Subcutaneous abdominal adipose tissue (tissue), 5 donors: ENCODE measurements at regions not wholly inside any gene's neighbourhood (a gene's known extent, or its start where the extent isn't known, plus 50 kb on each side); places are given as distances from the start of the nearest gene placed in this dataset.

ENCODE experiments used
- H3K27ac ChIP-seq: one replicate; pipeline ENCODE4 v1.7.0; 2013; ENCODE audit warnings: low read depth, mild to moderate bottlenecking, inconsistent platforms, low read length, moderate library complexity
- H3K27me3 ChIP-seq, 5 donors: one replicate each; pipeline ENCODE4 v1.7.0; 2013; ENCODE audit warnings: low read length in 5 of 5, inconsistent platforms in 1 of 5; ENCODE audit not compliant: control insufficient read depth in 5 of 5, insufficient read depth in 4 of 5
- H3K36me3 ChIP-seq, 5 donors: one replicate each; pipeline ENCODE4 v1.7.0; 2013; ENCODE audit warnings: low read length in 5 of 5; ENCODE audit not compliant: control insufficient read depth in 5 of 5, insufficient read depth in 5 of 5
- H3K4me1 ChIP-seq, 5 donors: one replicate each; pipeline ENCODE4 v1.7.0; 2013; ENCODE audit warnings: low read length in 5 of 5, mild to moderate bottlenecking in 3 of 5, moderate library complexity in 1 of 5; ENCODE audit not compliant: control insufficient read depth in 5 of 5, insufficient read depth in 5 of 5
- H3K4me3 ChIP-seq, 5 donors: one replicate each; pipeline ENCODE4 v1.7.0; 2013; ENCODE audit warnings: low read length in 5 of 5, low read depth in 1 of 5
- H3K9ac ChIP-seq, 5 donors: one replicate each; pipeline ENCODE4 v1.7.0; 2013; ENCODE audit warnings: low read length in 5 of 5, mild to moderate bottlenecking in 4 of 5, moderate library complexity in 3 of 5
- H3K9me3 ChIP-seq, 5 donors: one replicate each; pipeline ENCODE4 v1.7.0; 2013; ENCODE audit warnings: low read length in 5 of 5; ENCODE audit not compliant: control insufficient read depth in 5 of 5
- donor health status: healthy.
- donor health status: healthy.
- donor health status: healthy.
- donor health status: healthy.
- donor health status: healthy.

DNA sequence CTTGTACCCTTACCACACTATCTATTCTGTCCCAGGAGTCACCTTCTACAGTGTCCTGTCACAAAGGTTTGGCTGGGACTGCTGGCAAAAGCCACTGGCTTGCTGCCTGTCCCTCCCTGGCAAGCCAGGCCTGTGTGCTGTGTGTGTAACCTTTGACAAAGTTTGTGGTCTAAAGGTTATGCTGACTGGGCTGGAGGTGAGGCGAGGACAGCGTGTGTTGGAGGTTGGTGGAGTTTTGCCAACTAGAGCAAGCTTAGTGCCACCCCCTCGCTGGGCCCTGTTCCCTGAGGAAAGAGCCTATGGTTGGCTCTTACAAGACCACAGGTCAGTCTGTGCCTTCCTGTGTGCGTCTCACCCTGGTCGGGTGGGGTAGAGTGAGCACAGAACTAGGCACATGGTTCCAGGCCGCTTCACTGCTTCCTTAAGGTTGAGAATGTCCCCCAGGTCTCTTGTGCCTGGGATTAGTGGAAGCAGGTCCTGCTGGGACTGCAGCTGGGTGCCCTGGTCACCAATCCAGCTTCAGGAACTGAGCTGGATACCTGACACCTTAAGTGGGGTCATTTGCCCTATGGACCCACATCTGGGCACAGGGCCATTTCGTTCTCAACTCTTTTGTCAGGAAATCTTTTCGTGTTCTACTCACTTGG is 152.2 kb downstream of the GADD45G start:
- Histone ChIP-seq H3K9ac (peak overlapping the region in 1 of 5 donors; percentile 48), H3K36me3 (no peaks in the 10 kb centered on the region), H3K27me3 (no peaks in the 10 kb centered on the region), H3K4me1 (peaks cover 18 to 34% (median 26%) of the 10 kb centered on the region in 5 donors), H3K9me3 (no peaks in the 10 kb centered on the region), H3K27ac (peak overlapping the region; percentile 55), H3K4me3 (peak overlapping the region in 1 of 5 donors; percentile 20)

DNA sequence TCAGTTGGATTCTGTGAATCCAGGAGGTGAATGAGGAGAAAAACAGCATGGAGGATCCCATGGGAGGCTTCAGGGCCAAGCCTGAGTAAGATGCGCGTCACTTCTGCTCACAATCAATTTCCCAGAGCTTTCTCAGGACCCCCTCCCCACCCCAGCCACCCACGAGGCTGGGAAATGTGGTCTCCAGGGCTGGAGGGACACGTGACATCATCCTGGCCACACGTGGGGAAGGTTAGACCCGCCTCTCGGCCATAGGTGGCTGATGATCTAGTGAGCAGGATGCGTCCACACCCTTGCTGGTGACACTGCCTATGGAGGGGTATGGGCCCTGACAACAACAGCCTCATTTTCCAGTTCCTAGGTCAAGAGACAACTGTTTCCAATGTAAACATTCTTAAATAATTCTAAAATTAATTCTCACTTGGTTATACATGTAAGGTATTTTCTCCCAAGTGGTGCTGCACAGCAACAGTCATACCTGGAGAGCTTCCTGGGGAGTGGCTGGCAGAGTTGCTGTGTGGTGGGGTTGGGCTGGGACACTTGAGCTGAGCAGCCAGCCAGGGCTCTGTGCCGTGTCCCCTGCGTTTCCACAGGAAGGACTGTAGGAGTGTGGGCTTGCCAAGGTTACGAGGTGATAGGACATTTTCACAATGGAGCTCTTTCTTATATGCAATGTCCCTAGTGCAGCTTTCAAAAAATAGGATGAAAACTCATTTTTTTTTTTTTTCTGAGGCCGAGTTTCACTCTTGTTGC is 153.1 kb downstream of the GADD45G start:
- H3K4me3 ChIP-seq, result no peak overlapping the region
- H3K36me3 ChIP-seq, result no peaks in the 10 kb centered on the region
- H3K4me1 ChIP-seq, result peaks cover 18 to 34% (median 26%) of the 10 kb centered on the region in 5 donors
- peak overlapping the region; percentile 55 for H3K27ac ChIP-seq
- no peaks in the 10 kb centered on the region for H3K27me3 ChIP-seq
- H3K9me3 ChIP-seq, result no peaks in the 10 kb centered on the region
- no peak overlapping the region for H3K9ac ChIP-seq

DNA sequence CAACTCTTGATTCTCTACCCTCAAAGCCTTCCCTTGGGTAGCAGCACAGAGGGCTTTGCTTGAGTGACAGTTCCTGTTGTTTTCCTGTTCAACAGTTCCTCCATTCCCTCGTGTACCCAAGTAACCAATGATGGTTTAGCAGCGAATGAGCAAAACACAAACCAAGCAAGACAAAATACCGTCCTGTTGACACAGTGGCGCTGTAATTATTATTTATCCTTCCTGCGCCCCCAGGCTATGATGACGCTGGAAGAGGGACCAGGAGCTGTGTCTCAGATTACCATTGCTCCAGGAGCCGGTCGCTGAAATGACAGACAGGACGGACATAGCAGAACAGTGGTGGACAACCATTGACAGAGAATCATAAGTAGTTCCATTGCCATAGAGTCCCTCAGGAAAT is 154.8 kb downstream of the GADD45G start:
- Histone ChIP-seq H3K36me3 (no peaks in the 10 kb centered on the region), H3K27me3 (no peaks in the 10 kb centered on the region), H3K4me3 (no peak overlapping the region), H3K4me1 (peaks cover 18 to 34% (median 26%) of the 10 kb centered on the region in 5 donors), H3K9me3 (no peaks in the 10 kb centered on the region), H3K9ac (no peak overlapping the region), H3K27ac (no peak overlapping the region)

DNA sequence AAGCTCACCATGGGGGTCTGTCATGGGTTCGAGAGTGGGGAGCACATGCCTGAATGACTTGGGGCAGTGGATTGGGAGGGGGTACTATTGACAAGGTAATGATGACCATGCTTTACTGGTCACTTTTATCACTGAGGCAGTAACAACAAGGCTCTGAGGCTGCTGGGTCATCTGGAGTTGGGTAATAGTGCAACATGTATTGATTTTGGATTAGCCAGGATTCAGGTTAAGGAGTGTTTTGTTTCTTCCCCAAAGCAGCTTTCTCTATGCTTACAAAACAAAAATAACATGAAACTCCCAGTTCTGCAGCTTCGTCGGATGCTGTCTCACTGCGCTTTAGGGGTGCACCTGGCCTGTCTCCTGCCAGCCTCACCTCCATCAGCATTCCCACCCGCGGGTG is 155.3 kb downstream of the GADD45G start:
- Histone ChIP-seq H3K9me3 (no peaks in the 10 kb centered on the region), H3K27ac (no peak overlapping the region), H3K36me3 (no peaks in the 10 kb centered on the region), H3K4me1 (peaks cover 18 to 34% (median 26%) of the 10 kb centered on the region in 5 donors), H3K4me3 (no peak overlapping the region), H3K9ac (no peak overlapping the region), H3K27me3 (no peaks in the 10 kb centered on the region)

DNA sequence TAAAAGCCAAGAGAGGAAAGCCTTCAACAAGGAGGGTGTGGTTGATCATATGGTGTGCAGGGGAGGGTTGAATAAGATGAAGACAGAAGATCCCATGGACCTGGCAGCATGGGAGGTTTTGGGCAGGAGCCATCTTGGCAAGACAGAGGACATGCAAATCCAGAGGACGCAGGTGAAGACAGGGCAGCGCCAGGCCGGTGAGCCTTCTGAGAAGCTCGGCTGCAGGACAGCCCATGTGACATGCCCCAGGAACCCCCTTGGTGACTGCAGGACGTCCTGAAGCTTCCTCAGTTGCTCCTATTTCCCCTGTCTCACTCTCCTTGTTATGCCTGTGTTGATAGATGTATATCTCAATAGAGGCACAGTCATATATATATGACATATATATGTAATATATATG is 159.4 kb downstream of the GADD45G start:
- H3K4me1 ChIP-seq, result peaks cover 0 to 14% (median 3%) of the 10 kb centered on the region in 5 donors
- H3K9ac ChIP-seq, result no peak overlapping the region
- no peaks in the 10 kb centered on the region for H3K36me3 ChIP-seq
- H3K4me3 ChIP-seq, result no peak overlapping the region
- H3K27ac ChIP-seq, result no peak overlapping the region
- no peaks in the 10 kb centered on the region for H3K27me3 ChIP-seq
- no peaks in the 10 kb centered on the region for H3K9me3 ChIP-seq

DNA sequence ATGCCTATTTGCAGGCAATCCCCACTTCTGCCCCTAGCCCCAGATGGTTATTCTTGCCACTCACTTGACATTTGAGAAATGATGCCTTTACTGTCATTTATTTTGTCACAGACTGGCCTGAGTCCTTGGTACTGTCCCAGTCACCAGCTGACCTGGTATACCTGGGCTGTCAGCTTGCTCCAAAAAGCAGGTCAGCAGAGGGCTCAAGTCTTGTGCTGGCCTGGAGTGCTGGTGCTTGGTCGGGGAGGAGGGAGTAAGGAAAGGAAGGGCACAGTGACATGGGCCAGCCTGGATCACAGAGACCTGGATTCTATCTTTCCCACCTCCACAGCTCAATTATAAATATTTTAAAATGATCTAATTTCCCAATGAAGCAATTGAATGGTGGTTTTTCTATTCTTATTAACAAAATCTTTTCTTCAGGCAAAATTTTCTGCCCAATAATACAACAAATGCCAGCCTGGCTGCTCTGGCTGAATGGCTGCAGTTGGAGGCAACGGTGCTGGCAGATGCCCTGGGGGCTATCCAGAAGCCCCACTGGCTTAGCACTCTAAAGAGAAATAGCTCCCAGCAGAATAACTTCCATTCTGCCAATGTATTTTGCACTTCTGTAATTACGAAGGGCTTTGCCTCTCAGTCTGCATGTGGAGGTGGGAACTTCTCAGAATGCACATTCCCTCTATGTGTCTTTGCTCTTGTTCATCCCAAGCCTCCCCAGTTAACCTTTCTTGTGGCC is 160.6 kb downstream of the GADD45G start:
- Histone ChIP-seq H3K36me3 (no peaks in the 10 kb centered on the region), H3K4me3 (no peak overlapping the region), H3K27ac (no peak overlapping the region), H3K9ac (no peak overlapping the region), H3K4me1 (peaks cover 1 to 15% (median 3%) of the 10 kb centered on the region in 5 donors), H3K9me3 (no peaks in the 10 kb centered on the region), H3K27me3 (no peaks in the 10 kb centered on the region)

DNA sequence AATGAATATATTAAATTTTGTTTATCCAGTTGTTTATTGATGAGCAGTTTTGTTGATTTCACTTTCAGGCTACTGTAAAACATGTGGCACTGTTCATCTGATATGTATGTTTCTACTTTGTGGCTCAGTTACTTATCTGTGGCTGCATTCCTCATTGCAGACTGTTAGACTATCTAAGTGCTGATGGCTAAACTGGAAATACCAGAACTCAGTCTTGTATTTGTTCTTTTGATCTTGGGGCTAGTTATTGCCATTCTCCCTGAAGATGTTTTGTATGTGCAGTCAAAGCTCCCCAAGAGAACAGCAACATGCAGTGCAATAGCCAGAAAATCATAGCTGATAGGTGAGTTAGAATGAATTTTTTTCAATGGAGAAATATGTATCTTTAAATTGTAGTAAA is 162.2 kb downstream of the GADD45G start:
- H3K9me3 ChIP-seq, result no peaks in the 10 kb centered on the region
- no peak overlapping the region for H3K4me3 ChIP-seq
- peaks cover 3 to 20% (median 7%) of the 10 kb centered on the region in 5 donors for H3K4me1 ChIP-seq
- no peak overlapping the region for H3K9ac ChIP-seq
- no peaks in the 10 kb centered on the region for H3K27me3 ChIP-seq
- no peaks in the 10 kb centered on the region for H3K36me3 ChIP-seq
- no peak overlapping the region for H3K27ac ChIP-seq

DNA sequence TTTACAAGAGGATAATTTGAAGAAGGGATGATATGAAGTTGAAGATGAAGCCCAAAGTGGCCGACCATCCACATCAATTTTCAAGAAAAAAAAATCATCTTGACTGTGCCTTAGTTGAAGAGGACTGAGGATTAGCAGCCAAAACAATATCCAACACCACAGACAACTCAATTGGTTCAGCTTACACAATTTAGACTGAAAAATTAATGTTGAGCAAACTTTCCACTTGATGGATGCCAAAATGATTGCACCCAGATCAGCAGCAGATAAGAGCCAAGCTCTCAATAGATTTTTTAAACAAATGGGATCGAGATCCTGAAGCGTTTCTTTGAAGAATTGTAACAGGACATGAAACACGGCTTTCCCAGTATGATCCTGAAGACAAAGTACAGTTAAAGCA is 163.2 kb downstream of the GADD45G start:
- Histone ChIP-seq H3K9me3 (no peaks in the 10 kb centered on the region), H3K4me1 (peaks cover 3 to 20% (median 7%) of the 10 kb centered on the region in 5 donors), H3K9ac (no peak overlapping the region), H3K27ac (peak overlapping the region; percentile 55), H3K27me3 (no peaks in the 10 kb centered on the region), H3K4me3 (no peak overlapping the region), H3K36me3 (no peaks in the 10 kb centered on the region)

DNA sequence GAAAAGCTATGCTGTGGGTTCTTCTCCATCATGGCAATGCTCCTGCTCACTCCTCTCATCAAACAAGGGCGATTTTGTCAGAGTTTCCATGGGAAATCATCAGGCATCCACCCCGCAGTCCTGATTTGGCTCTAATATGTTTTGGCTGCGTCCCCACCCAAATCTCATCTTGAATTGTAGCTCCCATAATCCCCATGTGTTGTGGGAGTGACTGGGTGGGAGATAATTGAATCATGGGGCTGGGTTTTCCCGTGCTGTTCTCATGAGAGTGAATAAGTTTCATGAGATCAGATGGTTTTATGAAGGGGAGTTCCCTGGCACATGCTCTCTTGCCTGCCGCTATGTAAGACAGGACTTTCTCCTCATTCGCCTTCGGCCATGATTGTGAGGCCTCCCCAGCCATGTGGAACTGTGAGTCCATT is 163.8 kb downstream of the GADD45G start:
- Histone ChIP-seq H3K9ac (no peak overlapping the region), H3K36me3 (no peaks in the 10 kb centered on the region), H3K4me3 (no peak overlapping the region), H3K9me3 (no peaks in the 10 kb centered on the region), H3K27me3 (no peaks in the 10 kb centered on the region), H3K4me1 (peaks cover 3 to 20% (median 7%) of the 10 kb centered on the region in 5 donors), H3K27ac (peak overlapping the region; percentile 55)
